PC-9 (cell line): ENCODE measurements at regions not wholly inside any gene's neighbourhood (a gene's known extent, or its start where the extent isn't known, plus 50 kb on each side); places are given as distances from the start of the nearest gene placed in this dataset.
A peak's percentile ranks its signal among the peaks of the same experiment; 100 is the strongest.

ENCODE experiments used
- BruUV-seq: library from RNA; stranded (reverse); fragments of 400-500 nt; replicated peaks from 2 replicates; lab custom pipeline; 2021; lab: Mats Ljungman, UMichigan
- CTCF ChIA-PET: fragments of 300-600 bp; sonication (Branson Sonifier 250); formaldehyde crosslinking; loops from one replicate; lab custom pipeline; 2022; ENCODE audit warnings: antibody characterized with exemption; lab: Charles Lee
- POLR2A ChIA-PET: fragments of 300-600 bp; sonication (Branson Sonifier 250); formaldehyde crosslinking; loops from one replicate; lab custom pipeline; 2022; ENCODE audit warnings: antibody characterized with exemption; ENCODE audit not compliant: unreplicated experiment; lab: Charles Lee
- DNase-seq, 2 experiments: peaks; one replicate each; pipeline versions ENCODE4 v3.0.0 to v3.0.0-alpha.2; 2015 to 2022; ENCODE audit warnings: mixed read lengths in 1 of 2
- H2AFZ ChIP-seq: fragments of 200-600 bp; sonication (generic); 2 replicates; pipeline ENCODE4 v1.8.1; 2017; ENCODE audit warnings: antibody characterized with exemption
- H3F3A ChIP-seq: fragments of 200-600 bp; sonication (generic); 2 replicates; pipeline ENCODE4 v1.8.1; 2017; ENCODE audit warnings: antibody characterized with exemption, mild to moderate bottlenecking, low read depth; ENCODE audit not compliant: insufficient read depth
- H3K27ac ChIP-seq: fragments of 200-600 bp; sonication (generic); 2 replicates; pipeline ENCODE4 v1.6.1; 2016; ENCODE audit warnings: mixed run types
- H3K27me3 ChIP-seq: fragments of 200-600 bp; sonication (generic); 2 replicates; pipeline ENCODE4 v1.6.1; 2016; ENCODE audit warnings: low read depth, mixed run types; ENCODE audit not compliant: insufficient read depth
- H3K36me3 ChIP-seq: fragments of 200-600 bp; sonication (generic); 2 replicates; pipeline ENCODE4 v1.6.1; 2016; ENCODE audit warnings: low read depth, mixed run types
- H3K4me1 ChIP-seq: fragments of 200-600 bp; sonication (generic); replicated peaks from 2 replicates; pipeline ENCODE4 v1.6.1; 2016; ENCODE audit warnings: mixed run types; ENCODE audit not compliant: insufficient read depth
- H3K4me2 ChIP-seq: fragments of 200-600 bp; sonication (generic); 2 replicates; pipeline ENCODE4 v1.6.1; 2017; ENCODE audit warnings: mixed run types
- H3K4me3 ChIP-seq: fragments of 200-600 bp; sonication (generic); 2 replicates; pipeline ENCODE4 v1.6.1; 2016; ENCODE audit warnings: mixed run types
- H3K79me2 ChIP-seq: fragments of 200-600 bp; sonication (generic); 2 replicates; pipeline ENCODE4 v1.6.1; 2017; ENCODE audit warnings: low read depth, mixed run types
- H3K9me2 ChIP-seq: fragments of 200-600 bp; sonication (generic); 2 replicates; pipeline ENCODE4 v1.8.1; 2017; ENCODE audit warnings: mild to moderate bottlenecking; ENCODE audit not compliant: insufficient read depth
- H3K9me3 ChIP-seq: fragments of 200-600 bp; sonication (generic); 2 replicates; pipeline ENCODE4 v1.8.1; 2016; ENCODE audit warnings: low read depth; ENCODE audit not compliant: insufficient read depth
- H4K20me1 ChIP-seq: fragments of 200-600 bp; sonication (generic); 2 replicates; pipeline ENCODE4 v1.8.1; 2017; ENCODE audit not compliant: insufficient read depth
- CTCF ChIP-seq: fragments of 200-600 bp; sonication (generic); conservative IDR thresholded peaks from 2 replicates; pipeline ENCODE4 v1.6.1; 2017; ENCODE audit warnings: mixed run types, antibody characterized with exemption, mild to moderate bottlenecking, moderate library complexity
- EZH2 ChIP-seq: fragments of 200-600 bp; sonication (generic); IDR thresholded peaks from 2 replicates; pipeline ENCODE4 v1.8.0; 2017; ENCODE audit warnings: antibody characterized with exemption, low read depth
- intact Hi-C: fragments of 100-400 bp; cut with micrococcal nuclease; formaldehyde crosslinking; loops from one replicate; pipeline ENCODE4 v1.10.0; 2022; ENCODE audit not compliant: unreplicated experiment

- DNase-seq: peak; percentile 31 to 73
- CTCF ChIA-PET: no interaction called here
Measured at GRCh38 chr4:125719987-125720386, 405.2 kb downstream of the FAT4 start.

GRCh38 chr4:125722009-125722408 is 407.3 kb downstream of the FAT4 start:
- Histone ChIP-seq H3K27ac (no peak overlapping the region), H3K36me3 (no peaks in the 10 kb centered on the region), H3K27me3 (no peaks in the 10 kb centered on the region), H3K9me2 (no peaks in the 10 kb centered on the region), H3F3A (no peaks in the 10 kb centered on the region), H3K4me2 (no peak overlapping the region), H4K20me1 (no peaks in the 10 kb centered on the region), H3K4me1 (peaks cover 9% of the 10 kb centered on the region), H3K79me2 (no peaks in the 10 kb centered on the region), H2AFZ (no peak overlapping the region), H3K4me3 (no peak overlapping the region), H3K9me3 (no peaks in the 10 kb centered on the region)
- no peak for DNase-seq
- CTCF ChIA-PET: no interaction called here
- TF ChIP-seq CTCF (no peak), EZH2 (no peak)
- POLR2A ChIA-PET: no interaction called here
- intact Hi-C loops: no loop called here
- BruUV-seq: no TSS peak

More at GRCh38 chr4:125719987-125720386, 405.2 kb downstream of the FAT4 start:
- Histone ChIP-seq H4K20me1 (no peaks in the 10 kb centered on the region), H3K36me3 (no peaks in the 10 kb centered on the region), H3K4me1 (peaks cover 9% of the 10 kb centered on the region), H3K27me3 (no peaks in the 10 kb centered on the region), H2AFZ (no peak overlapping the region), H3K4me2 (0 out of 2 replicates have a peak overlapping the region, but pooled peaks have one; percentile 3), H3F3A (no peaks in the 10 kb centered on the region), H3K9me3 (no peaks in the 10 kb centered on the region), H3K27ac (no peak overlapping the region), H3K9me2 (no peaks in the 10 kb centered on the region), H3K79me2 (no peaks in the 10 kb centered on the region), H3K4me3 (no peak overlapping the region)
- TF ChIP-seq CTCF: no peak
- POLR2A ChIA-PET: no interaction called here
- no TSS peak for BruUV-seq
- intact Hi-C loops: loop anchor here (1.0 kb wide), 1 partner anchor 8 kb away; no protein-coding TSS in a partner anchor

- CTCF ChIA-PET: no interaction called here
- H3K9me3 ChIP-seq: no peaks in the 10 kb centered on the region
- no TSS peak for BruUV-seq
- H3K4me3 ChIP-seq: no peak overlapping the region
- DNase-seq: no peak
- no peak overlapping the region for H3K4me2 ChIP-seq
- 0 out of 2 replicates have a peak overlapping the region, but pooled peaks have one; percentile 12 for H2AFZ ChIP-seq
- intact Hi-C loops: no loop called here
- H3K27ac ChIP-seq: no peak overlapping the region
- H4K20me1 ChIP-seq: no peaks in the 10 kb centered on the region
- no peaks in the 10 kb centered on the region for H3K27me3 ChIP-seq
- H3K79me2 ChIP-seq: no peaks in the 10 kb centered on the region
- no peaks in the 10 kb centered on the region for H3K9me2 ChIP-seq
- H3K4me1 ChIP-seq: no peaks in the 10 kb centered on the region
- POLR2A ChIA-PET: interaction anchor here (0.7 kb wide), 1 partner anchor 12 kb away, joined by 4 read pairs; no protein-coding TSS in a partner anchor
- H3K36me3 ChIP-seq: no peaks in the 10 kb centered on the region
- H3F3A ChIP-seq: no peaks in the 10 kb centered on the region
- TF ChIP-seq EZH2 (no peak), CTCF (no peak)
Measured at GRCh38 chr4:125725957-125726525, 411.3 kb downstream of the FAT4 start.
